CD4-positive, alpha-beta memory T cell (primary cell): ENCODE measurements at regions not wholly inside any gene's neighbourhood (a gene's known extent, or its start where the extent isn't known, plus 50 kb on each side); places are given as distances from the start of the nearest gene placed in this dataset.

Source experiments
- CTCF ChIA-PET: fragments of 350-600 bp; sonication (Branson Sonifier 250); formaldehyde crosslinking; loops from one replicate; lab custom pipeline; 2021; ENCODE audit warnings: inconsistent platforms; ENCODE audit not compliant: partially characterized antibody; lab: Charles Lee
- POLR2A ChIA-PET: fragments of 350-600 bp; sonication (Branson Sonifier 250); formaldehyde crosslinking; loops from one replicate; lab custom pipeline; 2021; ENCODE audit not compliant: partially characterized antibody; lab: Charles Lee
- DNase-seq, 5 donors: peaks; one replicate each; pipeline versions ENCODE4 v3.0.0 to v3.0.0-alpha.2; 2020 to 2022; ENCODE audit warnings: mixed read lengths in 1 of 5
- H3K27ac ChIP-seq: one replicate; pipeline ENCODE4 v1.7.0; 2013; ENCODE audit warnings: low read depth, low read length
- H3K27me3 ChIP-seq: 2 replicates; pipeline ENCODE4 v1.7.0; 2013; ENCODE audit warnings: mild to moderate bottlenecking, low read length, moderate library complexity; ENCODE audit not compliant: insufficient read depth
- H3K36me3 ChIP-seq: 2 replicates; pipeline ENCODE4 v1.7.0; 2013; ENCODE audit warnings: mild to moderate bottlenecking, low read length, moderate library complexity; ENCODE audit not compliant: insufficient read depth
- H3K4me1 ChIP-seq: 2 replicates; pipeline ENCODE4 v1.7.0; 2013; ENCODE audit warnings: mild to moderate bottlenecking, low read length, moderate library complexity; ENCODE audit not compliant: insufficient read depth
- H3K4me3 ChIP-seq, 2 donors: one replicate each; pipeline ENCODE4 v1.7.0; 2013; ENCODE audit warnings: low read length in 2 of 2, mild to moderate bottlenecking in 1 of 2
- H3K9me3 ChIP-seq, 2 donors: one replicate each; pipeline ENCODE4 v1.7.0; 2013; ENCODE audit warnings: low read length in 2 of 2, control low read depth in 1 of 2; ENCODE audit not compliant: control insufficient read depth in 1 of 2
- H3K27ac Mint-ChIP-seq, 7 donors: one replicate each; pipeline ENCODE4 v1.8.0; 2020 to 2021; ENCODE audit warnings: mixed read lengths in 7 of 7, mild to moderate bottlenecking in 6 of 7, inconsistent platforms in 3 of 7, moderate library complexity in 3 of 7
- H3K27me3 Mint-ChIP-seq, 2 donors: one replicate each; pipeline ENCODE4 v1.8.0; 2020 to 2021; ENCODE audit warnings: mixed read lengths in 2 of 2
- H3K36me3 Mint-ChIP-seq, 2 donors: one replicate each; pipeline ENCODE4 v1.8.0; 2020 to 2021; ENCODE audit warnings: mixed read lengths in 2 of 2, inconsistent platforms in 1 of 2, mild to moderate bottlenecking in 1 of 2
- H3K4me1 Mint-ChIP-seq, 4 donors: one replicate each; pipeline ENCODE4 v1.8.0; 2020 to 2021; ENCODE audit warnings: mixed read lengths in 4 of 4, mild to moderate bottlenecking in 1 of 4
- H3K4me3 Mint-ChIP-seq, 8 donors: one replicate each; pipeline ENCODE4 v1.8.0; 2020 to 2021; ENCODE audit warnings: mixed read lengths in 8 of 8, mild to moderate bottlenecking in 7 of 8, moderate library complexity in 6 of 8, inconsistent platforms in 3 of 8
- H3K9me3 Mint-ChIP-seq, 8 donors: one replicate each; pipeline ENCODE4 v1.8.0; 2020 to 2021; ENCODE audit warnings: mixed read lengths in 8 of 8, mild to moderate bottlenecking in 5 of 8, inconsistent platforms in 3 of 8, moderate library complexity in 1 of 8
- intact Hi-C: fragments of 100-400 bp; cut with micrococcal nuclease; formaldehyde crosslinking; loops from one replicate; pipeline ENCODE4 v1.15.1; 2023

DNA sequence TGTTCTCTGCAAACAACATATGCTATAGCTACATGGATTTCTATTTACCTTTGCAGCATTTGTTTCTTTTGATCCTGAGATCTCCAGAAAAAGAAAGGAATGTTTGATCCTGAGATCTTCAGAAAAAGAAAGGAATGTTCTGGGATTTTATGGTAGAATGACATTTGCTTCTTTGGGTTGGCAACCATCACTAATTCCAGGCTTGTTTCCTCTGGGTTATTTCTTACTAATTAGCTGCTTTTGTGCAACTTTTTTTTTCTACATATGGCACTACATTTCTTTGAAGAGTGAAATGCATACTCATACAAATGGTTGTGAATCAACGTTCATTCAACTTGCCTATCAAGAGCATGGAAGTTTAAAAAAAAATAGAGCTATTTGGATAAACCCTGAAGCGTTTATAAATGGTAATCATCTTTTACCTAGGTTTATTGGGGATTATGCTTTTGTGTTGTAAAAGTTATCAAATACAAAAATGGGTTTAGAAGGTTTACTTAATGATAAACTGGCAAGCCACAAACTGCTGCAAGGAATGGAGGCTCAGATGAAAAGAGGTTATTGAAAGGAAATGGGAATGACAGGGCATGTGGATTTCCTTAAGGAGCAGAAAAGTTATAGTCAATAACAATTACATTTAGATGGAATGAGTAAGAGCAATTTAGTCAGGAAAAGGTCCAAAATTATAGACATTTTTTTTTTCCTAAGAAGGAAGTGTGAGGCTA, 95.6 kb upstream of the PCDH18 start:
- Histone ChIP-seq H3K9me3 (no peaks in the 10 kb centered on the region), H3K36me3 (no peaks in the 10 kb centered on the region), H3K27me3 (no peaks in the 10 kb centered on the region), H3K4me1 (no peaks in the 10 kb centered on the region), H3K4me3 (no peak overlapping the region), H3K27ac (no peak overlapping the region)
- Mint-ChIP-seq H3K4me1 (no peaks in the 10 kb centered on the region), H3K27ac (no peak overlapping the region), H3K27me3 (no peaks in the 10 kb centered on the region), H3K36me3 (no peaks in the 10 kb centered on the region), H3K4me3 (no peak overlapping the region), H3K9me3 (peaks cover 0 to 8% (median 1%) of the 10 kb centered on the region in 8 donors)
- POLR2A ChIA-PET: no interaction called here
- CTCF ChIA-PET: no interaction called here
- DNase-seq: no peak
- intact Hi-C loops: no loop called here

GRCh38 chr4:137626942-137627738, 94.8 kb upstream of the PCDH18 start:
- Mint-ChIP-seq H3K9me3 (peaks cover 0 to 5% (median 1%) of the 10 kb centered on the region in 8 donors), H3K36me3 (no peaks in the 10 kb centered on the region), H3K4me3 (no peak overlapping the region), H3K4me1 (no peaks in the 10 kb centered on the region), H3K27ac (no peak overlapping the region), H3K27me3 (no peaks in the 10 kb centered on the region)
- no peaks in the 10 kb centered on the region for H3K36me3 ChIP-seq
- H3K9me3 ChIP-seq: no peaks in the 10 kb centered on the region
- no peak overlapping the region for H3K27ac ChIP-seq
- ChIA-PET POLR2A (no interaction called here), CTCF (no interaction called here)
- intact Hi-C loops: no loop called here
- no peaks in the 10 kb centered on the region for H3K27me3 ChIP-seq
- no peak overlapping the region for H3K4me3 ChIP-seq
- DNase-seq: no peak
- no peaks in the 10 kb centered on the region for H3K4me1 ChIP-seq

DNA sequence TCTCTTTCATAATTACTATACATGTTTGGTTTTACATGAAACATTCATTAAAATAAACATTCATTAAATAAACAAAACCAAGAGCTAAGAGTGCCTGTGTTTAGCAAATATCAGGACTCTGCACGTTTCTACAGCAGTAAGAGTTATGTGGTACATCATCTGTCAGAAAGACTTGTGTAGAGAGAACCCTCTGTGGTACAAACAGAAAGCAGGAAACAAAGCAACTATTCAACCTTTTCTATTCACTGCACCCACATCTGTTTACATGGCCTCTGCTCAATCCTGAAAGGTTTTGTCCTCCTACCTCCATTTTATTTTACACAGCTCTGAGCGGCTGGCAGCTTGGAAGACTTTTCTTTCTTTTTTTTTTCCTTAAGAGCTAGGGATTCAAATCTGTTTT, 90.7 kb upstream of the PCDH18 start:
- Histone ChIP-seq H3K27ac (no peak overlapping the region), H3K4me1 (no peaks in the 10 kb centered on the region), H3K27me3 (no peaks in the 10 kb centered on the region), H3K4me3 (no peak overlapping the region), H3K9me3 (no peaks in the 10 kb centered on the region), H3K36me3 (no peaks in the 10 kb centered on the region)
- ChIA-PET POLR2A (no interaction called here), CTCF (no interaction called here)
- peaks cover 0 to 6% (median 0%) of the 10 kb centered on the region in 8 donors for H3K9me3 Mint-ChIP-seq
- no peaks in the 10 kb centered on the region for H3K27me3 Mint-ChIP-seq
- no peak overlapping the region for H3K27ac Mint-ChIP-seq
- H3K36me3 Mint-ChIP-seq: no peaks in the 10 kb centered on the region
- intact Hi-C loops: no loop called here
- DNase-seq: no peak
- H3K4me1 Mint-ChIP-seq: no peaks in the 10 kb centered on the region
- no peak overlapping the region for H3K4me3 Mint-ChIP-seq

- Mint-ChIP-seq H3K36me3 (no peaks in the 10 kb centered on the region), H3K4me1 (no peaks in the 10 kb centered on the region), H3K9me3 (peaks cover 0 to 6% (median 0%) of the 10 kb centered on the region in 8 donors), H3K4me3 (no peak overlapping the region), H3K27me3 (no peaks in the 10 kb centered on the region), H3K27ac (no peak overlapping the region)
- no peak overlapping the region for H3K27ac ChIP-seq
- DNase-seq: no peak
- no peaks in the 10 kb centered on the region for H3K9me3 ChIP-seq
- H3K36me3 ChIP-seq: no peaks in the 10 kb centered on the region
- no peaks in the 10 kb centered on the region for H3K4me1 ChIP-seq
- no peaks in the 10 kb centered on the region for H3K27me3 ChIP-seq
- POLR2A ChIA-PET: no interaction called here
- H3K4me3 ChIP-seq: no peak overlapping the region
- intact Hi-C loops: no loop called here
- CTCF ChIA-PET: no interaction called here
Observed at GRCh38 chr4:137621056-137621455, 88.8 kb upstream of the PCDH18 start.

GRCh38 chr4:137614491-137614890, 82.2 kb upstream of the PCDH18 start:
- H3K27me3 Mint-ChIP-seq: no peaks in the 10 kb centered on the region
- H3K36me3 ChIP-seq: no peaks in the 10 kb centered on the region
- CTCF ChIA-PET: no interaction called here
- DNase-seq: no peak
- H3K36me3 Mint-ChIP-seq: no peaks in the 10 kb centered on the region
- H3K27ac ChIP-seq: no peak overlapping the region
- intact Hi-C loops: no loop called here
- no peaks in the 10 kb centered on the region for H3K27me3 ChIP-seq
- no peaks in the 10 kb centered on the region for H3K9me3 ChIP-seq
- no peaks in the 10 kb centered on the region for H3K4me1 ChIP-seq
- POLR2A ChIA-PET: no interaction called here
- H3K4me3 ChIP-seq: no peak overlapping the region
- H3K9me3 Mint-ChIP-seq: peaks cover 0 to 13% (median 3%) of the 10 kb centered on the region in 8 donors
- H3K4me1 Mint-ChIP-seq: no peaks in the 10 kb centered on the region
- H3K4me3 Mint-ChIP-seq: no peak overlapping the region
- no peak overlapping the region for H3K27ac Mint-ChIP-seq

DNA sequence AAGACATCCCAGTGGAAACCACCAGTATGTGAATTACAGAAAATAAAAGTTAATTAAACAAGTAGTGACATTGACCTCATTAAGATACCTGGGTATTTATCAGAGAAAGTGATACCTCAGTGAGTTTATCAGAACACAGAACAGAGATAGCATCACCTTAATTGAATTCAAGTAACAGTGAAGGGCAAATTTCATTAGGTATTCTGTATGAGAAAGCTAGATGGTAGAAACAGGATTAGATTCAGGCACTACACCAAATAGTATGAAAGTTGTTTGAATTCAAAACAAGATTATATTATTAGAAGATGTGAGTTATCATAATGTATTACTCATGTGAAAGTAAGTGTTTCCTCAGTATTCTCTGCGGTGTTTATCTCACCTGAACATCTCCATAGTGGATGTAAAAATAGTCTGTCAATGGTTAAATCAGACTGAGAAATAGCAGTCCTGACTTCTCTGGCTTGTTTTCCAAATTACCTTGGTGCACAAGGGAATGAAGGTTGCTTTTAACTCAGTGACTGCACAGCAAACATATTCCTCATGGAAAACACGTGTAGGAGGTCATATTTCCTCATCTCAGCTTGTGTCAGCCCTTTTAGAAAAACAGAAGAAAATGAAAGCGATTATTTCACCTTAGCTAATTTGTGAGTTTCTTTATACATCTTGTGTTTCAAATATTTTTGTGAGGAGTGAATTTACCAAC, 79.9 kb upstream of the PCDH18 start:
- Mint-ChIP-seq H3K27me3 (no peaks in the 10 kb centered on the region), H3K36me3 (no peaks in the 10 kb centered on the region), H3K4me1 (no peaks in the 10 kb centered on the region), H3K4me3 (no peak overlapping the region), H3K9me3 (peaks cover 0 to 11% (median 4%) of the 10 kb centered on the region in 8 donors), H3K27ac (no peak overlapping the region)
- H3K9me3 ChIP-seq: no peaks in the 10 kb centered on the region
- H3K4me3 ChIP-seq: no peak overlapping the region
- no peaks in the 10 kb centered on the region for H3K36me3 ChIP-seq
- no peaks in the 10 kb centered on the region for H3K4me1 ChIP-seq
- ChIA-PET CTCF (no interaction called here), POLR2A (no interaction called here)
- intact Hi-C loops: no loop called here
- no peak overlapping the region for H3K27ac ChIP-seq
- H3K27me3 ChIP-seq: no peaks in the 10 kb centered on the region
- DNase-seq: no peak

GRCh38 chr4:137610960-137611359, 78.7 kb upstream of the PCDH18 start:
- no peaks in the 10 kb centered on the region for H3K27me3 ChIP-seq
- intact Hi-C loops: no loop called here
- H3K9me3 ChIP-seq: no peaks in the 10 kb centered on the region
- no peaks in the 10 kb centered on the region for H3K4me1 ChIP-seq
- Mint-ChIP-seq H3K4me3 (no peak overlapping the region), H3K27me3 (no peaks in the 10 kb centered on the region), H3K4me1 (no peaks in the 10 kb centered on the region), H3K9me3 (peaks cover 0 to 11% (median 5%) of the 10 kb centered on the region in 8 donors), H3K27ac (no peak overlapping the region), H3K36me3 (no peaks in the 10 kb centered on the region)
- no peak overlapping the region for H3K4me3 ChIP-seq
- ChIA-PET CTCF (no interaction called here), POLR2A (no interaction called here)
- no peak for DNase-seq
- no peak overlapping the region for H3K27ac ChIP-seq
- H3K36me3 ChIP-seq: no peaks in the 10 kb centered on the region
